HepG2 (cell line): ENCODE measurements at regions not wholly inside any gene's neighbourhood (a gene's known extent, or its start where the extent isn't known, plus 50 kb on each side); places are given as distances from the start of the nearest gene placed in this dataset.

ENCODE experiments used
- ATAC-seq: fragments of 200-7000 bp; cut with Tn5 transposase; 3 replicates; pipeline ENCODE4 v1.9.1; 2020; ENCODE audit warnings: mild to moderate bottlenecking, moderate library complexity
- BruUV-seq: library from RNA; stranded (reverse); fragments of 400-500 nt; replicated peaks from 2 replicates; lab custom pipeline; 2021; lab: Mats Ljungman, UMichigan
- CTCF ChIA-PET: fragments of 300-600 bp; formaldehyde crosslinking; extraction: SDS; loops from one replicate; lab custom pipeline; 2021; ENCODE audit warnings: low total read pairs, inconsistent platforms, low intra/inter-chr PET ratio; lab: Yijun Ruan, JAX
- POLR2A ChIA-PET: fragments of 350-600 bp; sonication (Branson Sonifier 250); formaldehyde crosslinking; loops from one replicate; lab custom pipeline; 2020; ENCODE audit warnings: antibody characterized with exemption, inconsistent platforms; lab: Yijun Ruan, JAX
- DNase-seq: peaks from one replicate; pipeline ENCODE4 v3.0.0-alpha.2; 2015; ENCODE audit warnings: low spot score
- FAIRE-seq: peaks from 3 replicates; lab custom pipeline; 2011; peaks lifted over from hg19 to GRCh38; lab: Jason Lieb, UNC
- H2AFZ ChIP-seq: one replicate; pipeline ENCODE4 v1.6.1; 2011; ENCODE audit warnings: low read length, inconsistent platforms
- H3K27ac ChIP-seq: fragments of 300-600 bp; 3 replicates; pipeline ENCODE4 v1.8.0; 2011; ENCODE audit warnings: mixed run types, mild to moderate bottlenecking, mixed read lengths, low read length, inconsistent platforms; ENCODE audit not compliant: insufficient read depth; ENCODE audit errors: extremely low read length
- H3K27me3 ChIP-seq, 2 experiments: fragments of 200-600 bp in 1 of 2; 2 replicates in 1 of 2; 3 replicates in 1 of 2; pipeline versions ENCODE4 v1.6.0 to v1.8.0; 2011; ENCODE audit warnings: low read length in 2 of 2, mild to moderate bottlenecking in 2 of 2, moderate library complexity in 2 of 2, inconsistent platforms in 1 of 2; ENCODE audit not compliant: insufficient read depth in 2 of 2, control insufficient read depth in 1 of 2
- H3K36me3 ChIP-seq, 2 experiments: fragments of 200-600 bp in 1 of 2; replicated peaks in 1 of 2; 2 replicates in 1 of 2; 3 replicates in 1 of 2; pipeline versions ENCODE4 v1.5.1 to v1.8.0; 2011; ENCODE audit warnings: low read length in 2 of 2, inconsistent platforms in 1 of 2; ENCODE audit not compliant: insufficient read depth in 2 of 2, control insufficient read depth in 1 of 2
- H3K4me1 ChIP-seq: 2 replicates; pipeline ENCODE4 v1.5.1; 2012; ENCODE audit warnings: low read length, inconsistent platforms; ENCODE audit not compliant: insufficient read depth
- H3K4me2 ChIP-seq: 2 replicates; pipeline ENCODE4 v1.6.0; 2011; ENCODE audit warnings: low read depth, low read length, inconsistent platforms
- H3K4me3 ChIP-seq, 3 experiments: fragments of 200-600 bp in 1 of 3; sonication (generic), shearing (Covaris generic) in 1 of 3; replicated peaks in 1 of 3; 2 replicates each; pipeline ENCODE4 v1.5.1; 2011 to 2016; ENCODE audit warnings: low read length in 3 of 3, inconsistent platforms in 2 of 3, low read depth in 2 of 3, mild to moderate bottlenecking in 2 of 3, control low read depth in 1 of 3, mixed read lengths in 1 of 3; ENCODE audit not compliant: insufficient read depth in 1 of 3
- H3K79me2 ChIP-seq: one replicate; pipeline ENCODE4 v1.6.1; 2011; ENCODE audit warnings: low read length, inconsistent platforms; ENCODE audit not compliant: insufficient read depth
- H3K9ac ChIP-seq: 2 replicates; pipeline ENCODE4 v1.6.0; 2011; ENCODE audit warnings: mild to moderate bottlenecking, low read depth, low read length, inconsistent platforms; ENCODE audit not compliant: insufficient read depth
- H3K9me3 ChIP-seq: 2 replicates; pipeline ENCODE4 v1.5.1; 2012; ENCODE audit warnings: mild to moderate bottlenecking, low read length
- H4K20me1 ChIP-seq: 2 replicates; pipeline ENCODE4 v1.6.0; 2011; ENCODE audit warnings: inconsistent platforms, mild to moderate bottlenecking, low read length, moderate library complexity; ENCODE audit not compliant: insufficient read depth
- MIER2 ChIP-seq: IDR thresholded peaks from 2 replicates; pipeline ENCODE4 v1.6.1; 2016; ENCODE audit warnings: missing biosample characterization, missing genetic modification reagents
- NFKBIZ ChIP-seq: IDR thresholded peaks from 2 replicates; pipeline ENCODE4 v1.6.1; 2018; ENCODE audit warnings: missing genetic modification reagents, missing compliant biosample characterization
- PRDM10 ChIP-seq: sonication (generic); formaldehyde crosslinking; IDR thresholded peaks from 2 replicates; pipeline ENCODE4 v1.4.0; 2020; ENCODE audit warnings: low read depth, missing genetic modification reagents
- SETDB1 ChIP-seq: sonication (generic); formaldehyde crosslinking; IDR thresholded peaks from 2 replicates; pipeline ENCODE4 v1.5.1; 2020; ENCODE audit warnings: missing genetic modification reagents, mild to moderate bottlenecking, borderline replicate concordance
- SMAD9 ChIP-seq: sonication (generic); formaldehyde crosslinking; IDR thresholded peaks from 2 replicates; pipeline ENCODE4 v1.5.1; 2020; ENCODE audit warnings: mild to moderate bottlenecking, missing genetic modification reagents
- SNAPC4 ChIP-seq: sonication (generic); formaldehyde crosslinking; IDR thresholded peaks from 2 replicates; pipeline ENCODE4 v1.4.0; 2020; ENCODE audit warnings: mild to moderate bottlenecking, missing genetic modification reagents
- SNRNP70 ChIP-seq: fragments of 200-400 bp; formaldehyde crosslinking; IDR thresholded peaks from 2 replicates; pipeline ENCODE4 v1.6.1; 2017; ENCODE audit warnings: mild to moderate bottlenecking, low read depth, low read length, moderate library complexity
- THRA ChIP-seq: sonication (generic); formaldehyde crosslinking; IDR thresholded peaks from 2 replicates; pipeline ENCODE4 v1.4.0; 2020; ENCODE audit warnings: missing genetic modification reagents, borderline replicate concordance
- ZFP90 ChIP-seq: sonication (generic); formaldehyde crosslinking; IDR thresholded peaks from 2 replicates; pipeline ENCODE4 v1.8.0; 2022; ENCODE audit warnings: missing genetic modification reagents, mild to moderate bottlenecking, inconsistent platforms, borderline replicate concordance
- ZNF572 ChIP-seq: sonication (generic); formaldehyde crosslinking; IDR thresholded peaks from 2 replicates; pipeline ENCODE4 v1.5.1; 2020; ENCODE audit warnings: mild to moderate bottlenecking, missing genetic modification reagents
- ZNF737 ChIP-seq: sonication (generic); formaldehyde crosslinking; IDR thresholded peaks from 2 replicates; pipeline ENCODE4 v1.5.0; 2020; ENCODE audit warnings: missing genetic modification reagents, mild to moderate bottlenecking, borderline replicate concordance
- WGBS: methylation state at CpG from one replicate; pipeline ENCODE4 v1.1.6; 2017; ENCODE audit warnings: low lambda C conversion rate; 5-methylcytosine and 5-hydroxymethylcytosine counted together
- in situ Hi-C: cut with HindIII; loops from 2 replicates; pipeline ENCODE4 v1.10.0; 2017; ENCODE audit warnings: low pct_unique_long_range_greater_than_20kb; ENCODE audit not compliant: extremely low pct_ligation_motif_present
- intact Hi-C: fragments of 100-400 bp; cut with micrococcal nuclease; formaldehyde crosslinking; loops from one replicate; pipeline ENCODE4 v1.10.0; 2022; ENCODE audit not compliant: unreplicated experiment
- TF ChIP-seq, protein P1 (sequence below): sonication (generic); formaldehyde crosslinking; IDR thresholded peaks from 2 replicates; pipeline ENCODE4 v1.4.0; 2020; ENCODE audit warnings: missing genetic modification reagents

DNA sequence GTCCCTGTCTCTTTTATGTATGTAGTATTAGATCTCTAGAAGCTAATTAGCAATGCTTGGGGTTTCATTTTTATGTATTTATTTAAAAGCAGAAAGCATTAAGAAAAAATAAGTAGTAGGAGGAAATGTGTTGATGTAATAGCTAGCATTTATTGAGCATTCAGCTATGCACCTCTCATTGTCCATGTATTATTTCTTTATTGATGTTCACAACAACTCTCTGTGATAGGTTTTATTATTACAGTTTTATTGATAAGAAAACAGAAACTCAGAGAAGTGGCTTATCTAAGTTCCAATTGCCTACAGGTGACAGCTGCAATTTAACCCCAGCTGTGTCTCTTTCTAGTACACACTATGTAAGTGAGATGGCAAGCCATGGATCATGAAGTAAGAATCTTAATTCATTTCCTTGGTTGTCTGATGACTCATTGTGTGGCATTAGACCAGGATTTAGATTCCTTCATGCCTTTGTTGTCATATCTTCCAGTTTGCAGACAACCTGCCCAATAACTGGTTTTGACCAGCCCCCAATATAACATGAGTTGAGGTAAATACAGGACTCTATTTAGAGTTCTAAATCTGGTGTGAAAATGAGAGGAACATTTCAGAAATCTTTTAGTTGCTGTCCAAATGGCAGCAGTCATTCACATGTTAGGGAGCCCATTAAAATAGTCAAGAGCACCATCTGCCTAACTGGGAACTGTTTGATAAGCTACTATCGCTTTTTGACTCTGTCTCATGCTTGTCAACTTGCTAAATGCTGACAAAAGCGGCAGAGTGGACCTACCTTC lies 170.8 kb upstream of the PHACTR1 start:
- Histone ChIP-seq H3K4me2 (no peak overlapping the region), H3K9ac (no peak overlapping the region)
- no peak for ATAC-seq
- FAIRE-seq, result no peak
- TF ChIP-seq SETDB1 (CRISPR knock-in tag) (no peak), ZFP90 (CRISPR knock-in tag) (no peak), ZNF572 (CRISPR knock-in tag) (no peak), SMAD9 (no peak), MIER2 (CRISPR knock-in tag) (no peak), ZNF737 (CRISPR knock-in tag) (no peak), SNRNP70 (no peak), THRA (CRISPR knock-in tag) (no peak), PRDM10 (CRISPR knock-in tag) (no peak), NFKBIZ (CRISPR knock-in tag) (no peak), SNAPC4 (CRISPR knock-in tag) (no peak)
- TF ChIP-seq, protein P1, sequence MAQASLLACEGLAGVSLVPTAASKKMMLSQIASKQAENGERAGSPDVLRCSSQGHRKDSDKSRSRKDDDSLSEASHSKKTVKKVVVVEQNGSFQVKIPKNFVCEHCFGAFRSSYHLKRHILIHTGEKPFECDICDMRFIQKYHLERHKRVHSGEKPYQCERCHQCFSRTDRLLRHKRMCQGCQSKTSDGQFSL, result no peak
- TF ChIP-seq, all 625 proteins: peak for 0
- DNase-seq, result no peak
- Histone ChIP-seq H4K20me1 (no peaks in the 10 kb centered on the region), H3K36me3 (no peaks in the 10 kb centered on the region), H3K79me2 (no peaks in the 10 kb centered on the region), H3K27me3 (no peaks in the 10 kb centered on the region), H3K4me3 (no peak overlapping the region), H2AFZ (no peak overlapping the region), H3K9me3 (no peaks in the 10 kb centered on the region), H3K4me1 (no peaks in the 10 kb centered on the region), H3K27ac (no peak overlapping the region)
- no TSS peak for BruUV-seq
- ChIA-PET CTCF (no interaction called here), POLR2A (no interaction called here)
- 6% methylated on average over 2 of the region's 2 CpGs for WGBS
- intact Hi-C loops, result no loop called here
- in situ Hi-C loops, result no loop called here
